ENCODE measurements at regions not wholly inside any gene's neighbourhood (a gene's known extent, or its start where the extent isn't known, plus 50 kb on each side); places are given as distances from the start of the nearest gene placed in this dataset.

- DNase-seq (no peak), FAIRE-seq (no peak)
- intact Hi-C loops (cut with DNase I): no loop called here
Observed at GRCh38 chr20:39624316-39624715, 662.2 kb downstream of the DHX35 start.

GRCh38 chr20:39623584-39624234 is 661.6 kb downstream of the DHX35 start:
- Histone ChIP-seq H3K27me3 (ENCODE audit: control insufficient read depth, insufficient read depth, low read length) (no peaks in the 10 kb centered on the region), H3K4me3 (ENCODE audit: low read length in 3 of 3) (no peak overlapping the region), H3K9ac (ENCODE audit: low read length in 3 of 3) (no peak overlapping the region), H3K9me3 (ENCODE audit: control insufficient read depth in 2 of 3, insufficient read depth in 1 of 3, low read length in 3 of 3) (peaks cover 0 to 3% (median 0%) of the 10 kb centered on the region in 3 donors), H3K36me3 (ENCODE audit: control insufficient read depth in 2 of 3, insufficient read depth in 3 of 3, low read length in 3 of 3) (no peaks in the 10 kb centered on the region), H3K4me1 (ENCODE audit: control insufficient read depth in 2 of 3, insufficient read depth in 2 of 3, low read depth in 1 of 3, low read length in 3 of 3) (no peaks in the 10 kb centered on the region), H3K27ac (ENCODE audit: low read depth in 2 of 2, low read length in 2 of 2) (no peak overlapping the region)
- intact Hi-C loops (cut with DNase I): no loop called here
- FAIRE-seq: no peak
- no peak for TF ChIP-seq CTCF (IDR thresholded peaks at IDR 0.05; ENCODE audit: borderline replicate concordance, extremely low read depth, insufficient read depth)
- DNase-seq: no peak

More at GRCh38 chr20:39624316-39624715, 662.2 kb downstream of the DHX35 start:
- peaks cover 0 to 3% (median 0%) of the 10 kb centered on the region in 3 donors for H3K9me3 ChIP-seq (ENCODE audit: control insufficient read depth in 2 of 3, insufficient read depth in 1 of 3, low read length in 3 of 3)
- TF ChIP-seq CTCF (IDR thresholded peaks at IDR 0.05; ENCODE audit: borderline replicate concordance, extremely low read depth, insufficient read depth): no peak
- H3K27me3 ChIP-seq (ENCODE audit: control insufficient read depth, insufficient read depth, low read length): no peaks in the 10 kb centered on the region
- H3K4me3 ChIP-seq (ENCODE audit: low read length in 3 of 3): no peak overlapping the region
- H3K4me1 ChIP-seq (ENCODE audit: control insufficient read depth in 2 of 3, insufficient read depth in 2 of 3, low read depth in 1 of 3, low read length in 3 of 3): no peaks in the 10 kb centered on the region
- H3K9ac ChIP-seq (ENCODE audit: low read length in 3 of 3): no peak overlapping the region
- H3K27ac ChIP-seq (ENCODE audit: low read depth in 2 of 2, low read length in 2 of 2): no peak overlapping the region
- no peaks in the 10 kb centered on the region for H3K36me3 ChIP-seq (ENCODE audit: control insufficient read depth in 2 of 3, insufficient read depth in 3 of 3, low read length in 3 of 3)

GRCh38 chr20:39619271-39619785 is 657.2 kb downstream of the DHX35 start:
- no peak overlapping the region for H3K9ac ChIP-seq (ENCODE audit: low read length in 3 of 3)
- H3K4me3 ChIP-seq (ENCODE audit: low read length in 3 of 3): no peak overlapping the region
- no peaks in the 10 kb centered on the region for H3K36me3 ChIP-seq (ENCODE audit: control insufficient read depth in 2 of 3, insufficient read depth in 3 of 3, low read length in 3 of 3)
- intact Hi-C loops (cut with DNase I): no loop called here
- H3K27me3 ChIP-seq (ENCODE audit: control insufficient read depth, insufficient read depth, low read length): no peaks in the 10 kb centered on the region
- no peak for FAIRE-seq
- TF ChIP-seq CTCF (IDR thresholded peaks at IDR 0.05; ENCODE audit: borderline replicate concordance, extremely low read depth, insufficient read depth): no peak
- no peak for DNase-seq
- H3K4me1 ChIP-seq (ENCODE audit: control insufficient read depth in 2 of 3, insufficient read depth in 2 of 3, low read depth in 1 of 3, low read length in 3 of 3): no peaks in the 10 kb centered on the region
- no peak overlapping the region for H3K27ac ChIP-seq (ENCODE audit: low read depth in 2 of 2, low read length in 2 of 2)
- no peaks in the 10 kb centered on the region for H3K9me3 ChIP-seq (ENCODE audit: control insufficient read depth in 2 of 3, insufficient read depth in 1 of 3, low read length in 3 of 3)

Data from kidney (tissue), 13 donors.